ENCODE measurements at regions not wholly inside any gene's neighbourhood (a gene's known extent, or its start where the extent isn't known, plus 50 kb on each side); places are given as distances from the start of the nearest gene placed in this dataset.

DNA sequence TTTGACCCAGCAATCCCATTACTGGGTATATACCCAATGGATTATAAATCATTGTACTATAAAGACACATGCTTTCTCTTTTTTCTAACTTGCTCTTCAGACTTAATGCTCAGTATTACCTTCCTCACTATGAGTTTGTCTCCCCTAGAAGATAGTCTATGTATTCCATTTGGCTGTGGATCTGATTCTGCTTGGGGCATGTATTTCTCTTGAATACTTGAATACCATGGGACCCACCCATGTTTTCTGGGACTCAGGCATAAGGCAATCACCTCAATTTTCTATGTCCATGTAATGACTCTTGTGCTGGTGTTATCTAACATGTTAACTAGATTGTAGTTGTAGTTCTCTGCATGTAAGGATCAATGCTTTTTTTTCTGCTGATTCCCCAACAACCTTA, 70.4 kb upstream of the PPM1H start:
- H3K4me2 ChIP-seq (ENCODE audit: insufficient read depth, low read length): no peak overlapping the region
- FAIRE-seq (no peak), DNase-seq (ENCODE audit: low read depth, low spot score) (no peak)
- no peak overlapping the region for H3K27ac ChIP-seq (ENCODE audit: insufficient read depth, low read depth, low read length)
- H3K79me2 ChIP-seq (ENCODE audit: control insufficient read depth, insufficient read depth, low read length): no peaks in the 10 kb centered on the region
- dilution Hi-C loops (cut with MboI; ENCODE audit: extremely low pct_ligation_motif_present, low sequenced_read_pairs) (no loop called here), intact Hi-C loops (cut with micrococcal nuclease) (no loop called here)
- TF ChIP-seq MYC (IDR thresholded peaks at IDR 0.05; ENCODE audit: low read depth, low read length) (no peak), GATA2 (IDR thresholded peaks at IDR 0.05; ENCODE audit: insufficient read depth, insufficient read length, low read depth, low read length) (no peak), POLR2A (IDR thresholded peaks at IDR 0.05; ENCODE audit: low read depth, low read length) (no peak), CTCF (IDR thresholded peaks at IDR 0.05; ENCODE audit: extremely low read depth in 1 of 2, insufficient read depth in 1 of 2, low read depth in 1 of 2, low read length in 2 of 2) (no peak), POLR2AphosphoS5 (IDR thresholded peaks at IDR 0.05; ENCODE audit: insufficient read depth, low read depth, low read length) (no peak), JUN (IDR thresholded peaks at IDR 0.05; ENCODE audit: borderline replicate concordance, insufficient read depth, insufficient read length, low read depth) (no peak), FOS (IDR thresholded peaks at IDR 0.05; ENCODE audit: borderline replicate concordance, insufficient read depth, low read length) (no peak), EZH2 (IDR thresholded peaks at IDR 0.05; ENCODE audit: borderline replicate concordance, low read depth, low read length, severe bottlenecking) (no peak)
- TF ChIP-seq, protein P1, sequence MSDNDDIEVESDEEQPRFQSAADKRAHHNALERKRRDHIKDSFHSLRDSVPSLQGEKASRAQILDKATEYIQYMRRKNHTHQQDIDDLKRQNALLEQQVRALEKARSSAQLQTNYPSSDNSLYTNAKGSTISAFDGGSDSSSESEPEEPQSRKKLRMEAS (IDR thresholded peaks at IDR 0.05; ENCODE audit: insufficient read depth, insufficient read length): no peak
- H4K20me1 ChIP-seq (replicated peaks; ENCODE audit: control insufficient read depth, extremely low read depth, insufficient read depth, low read length): no peaks in the 10 kb centered on the region
- H3K27me3 ChIP-seq (ENCODE audit: control insufficient read depth in 2 of 2, insufficient read depth in 2 of 2, low read length in 2 of 2): no peaks in the 10 kb centered on the region
- H2AFZ ChIP-seq (ENCODE audit: low read depth, low read length): no peak overlapping the region
- H3K4me3 ChIP-seq (replicated peaks in 1 of 3; ENCODE audit: insufficient read depth in 1 of 3, low read depth in 1 of 3, low read length in 3 of 3): no peak overlapping the region
- no peaks in the 10 kb centered on the region for H3K9me1 ChIP-seq (replicated peaks; ENCODE audit: control insufficient read depth, extremely low read depth, insufficient read depth, low read length)
- POLR2A ChIA-PET: no interaction called here
- H3K36me3 ChIP-seq (ENCODE audit: control insufficient read depth in 2 of 2, extremely low read depth in 1 of 2, insufficient read depth in 2 of 2, low read length in 2 of 2): no peaks in the 10 kb centered on the region
- CTCF ChIA-PET: no interaction called here
- no peaks in the 10 kb centered on the region for H3K9me3 ChIP-seq (replicated peaks; ENCODE audit: control insufficient read depth, insufficient read depth, low read length)
- no peak overlapping the region for H3K9ac ChIP-seq (replicated peaks; ENCODE audit: extremely low read depth, insufficient read depth, low read length)
- no peaks in the 10 kb centered on the region for H3K4me1 ChIP-seq (ENCODE audit: control insufficient read depth, extremely low read depth, insufficient read depth, low read length)
- no TSS peak for BruUV-seq (replicated peaks)

All from endothelial cell of umbilical vein (primary cell).